ENCODE measurements at regions not wholly inside any gene's neighbourhood (a gene's known extent, or its start where the extent isn't known, plus 50 kb on each side); places are given as distances from the start of the nearest gene placed in this dataset.

GRCh38 chr13:38444904-38445303, 95.3 kb downstream of the UFM1 start:
- TF ChIP-seq CTCF (IDR thresholded peaks at IDR 0.05; ENCODE audit: borderline replicate concordance, extremely low read depth, low read length, poor library complexity, severe bottlenecking) (no peak), EZH2 (IDR thresholded peaks at IDR 0.05; ENCODE audit: borderline replicate concordance, low read depth, low read length, severe bottlenecking) (no peak)
